IPS DF 4.7 (cell line): ENCODE measurements at regions not wholly inside any gene's neighbourhood (a gene's known extent, or its start where the extent isn't known, plus 50 kb on each side); places are given as distances from the start of the nearest gene placed in this dataset.
"Not testable (repeated sequence)": the region's sequence is repeated elsewhere in the genome, so short reads cannot be mapped to it uniquely, and the experiment has no call there.

Experiments
- DNase-seq: peaks from one replicate; pipeline ENCODE4 v3.0.0-alpha.2; 2013; ENCODE audit warnings: low spot score; ENCODE audit errors: extremely low read depth

DNA sequence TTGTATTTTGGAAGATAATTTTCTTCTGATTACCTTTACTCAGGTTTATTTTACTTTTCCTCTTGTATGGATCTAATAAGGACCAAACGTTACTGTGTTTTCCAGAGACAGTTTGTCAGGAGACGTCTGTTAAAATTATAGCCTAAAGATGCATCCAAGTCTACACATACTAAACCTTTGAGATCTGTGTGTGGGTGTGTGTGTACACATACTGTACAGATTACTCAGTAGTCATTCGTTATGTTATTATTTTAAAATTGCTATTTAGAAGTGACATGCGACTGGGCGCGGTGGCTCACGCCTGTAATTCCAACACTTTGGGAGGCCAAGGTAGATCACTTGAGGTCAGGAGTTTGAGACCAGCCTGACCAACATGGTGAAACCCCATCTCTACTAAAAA lies 51.6 kb upstream of the CNTLN start:
- no peak for DNase-seq

DNA sequence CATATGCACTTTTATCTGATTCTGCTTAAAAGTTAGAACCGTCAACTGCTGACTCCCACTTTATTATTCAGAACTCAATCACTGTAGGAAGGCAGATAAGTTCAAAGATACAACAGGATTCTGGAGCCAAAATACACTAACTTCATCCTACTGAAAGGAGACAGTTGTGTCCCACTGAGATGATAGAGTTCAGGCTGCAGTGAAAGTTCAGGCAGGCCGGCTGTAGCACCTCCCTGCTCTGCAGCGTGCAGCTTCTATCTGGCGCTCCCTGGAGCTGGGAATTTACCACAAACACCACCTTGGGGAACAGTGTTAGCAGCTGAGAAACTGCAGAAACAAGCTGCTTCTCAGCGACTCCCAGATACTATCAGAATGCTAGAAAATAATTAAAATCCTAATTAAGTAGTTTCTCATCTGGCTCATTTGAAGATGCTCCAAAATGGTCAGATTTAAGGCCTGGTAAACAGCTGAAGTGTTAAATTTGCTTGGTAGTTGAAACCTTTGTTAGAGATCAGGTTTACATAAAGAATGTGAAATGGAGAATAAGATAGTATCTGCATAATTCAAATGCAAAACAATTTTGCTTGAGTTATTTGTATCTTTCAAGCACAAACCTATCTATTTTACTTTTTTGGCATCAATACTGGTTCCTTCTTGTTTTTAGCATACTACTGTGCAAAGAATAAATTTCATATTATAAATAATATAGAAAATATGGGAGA lies 52.3 kb upstream of the CNTLN start:
- peak; percentile 11 for DNase-seq

DNA sequence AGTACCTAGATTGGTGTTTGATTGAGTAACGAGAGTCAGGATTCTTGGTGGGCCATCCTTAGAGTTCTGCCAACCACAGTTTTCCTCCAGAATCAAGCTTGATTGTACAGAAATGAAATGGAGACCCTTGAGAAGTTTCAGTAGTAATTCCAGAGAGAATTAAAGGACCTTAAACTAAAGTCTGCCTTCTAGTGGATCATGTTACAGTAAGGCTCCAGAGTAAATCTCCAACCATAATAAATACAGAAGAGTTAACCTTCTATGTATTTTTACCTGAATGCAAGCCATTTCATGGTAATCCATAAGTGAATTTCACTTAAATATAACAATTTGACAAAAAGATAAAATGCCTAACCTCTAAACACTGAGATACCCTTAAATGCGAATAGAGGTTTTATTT lies 53.0 kb upstream of the CNTLN start:
- DNase-seq: no peak

DNA sequence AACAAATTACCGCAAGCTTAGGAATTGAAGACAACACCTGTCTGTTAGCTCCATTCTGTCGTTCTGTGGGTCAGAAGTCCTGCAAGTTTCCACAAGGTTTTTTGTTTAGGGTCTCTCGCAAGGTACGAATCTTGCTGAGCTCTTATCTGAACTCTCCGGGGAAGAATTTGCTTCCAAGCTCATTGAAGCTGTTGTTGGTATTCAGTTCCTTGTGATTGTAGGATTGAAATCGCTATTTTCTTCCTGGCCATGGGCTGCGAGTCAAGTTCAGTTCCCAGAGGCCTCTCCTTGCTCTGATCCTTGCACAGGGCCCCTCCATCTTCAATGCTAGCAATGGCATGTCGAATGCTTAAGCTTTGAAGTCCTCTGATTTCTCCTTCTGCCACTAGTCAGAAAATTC lies 53.5 kb upstream of the CNTLN start:
- no peak for DNase-seq

DNA sequence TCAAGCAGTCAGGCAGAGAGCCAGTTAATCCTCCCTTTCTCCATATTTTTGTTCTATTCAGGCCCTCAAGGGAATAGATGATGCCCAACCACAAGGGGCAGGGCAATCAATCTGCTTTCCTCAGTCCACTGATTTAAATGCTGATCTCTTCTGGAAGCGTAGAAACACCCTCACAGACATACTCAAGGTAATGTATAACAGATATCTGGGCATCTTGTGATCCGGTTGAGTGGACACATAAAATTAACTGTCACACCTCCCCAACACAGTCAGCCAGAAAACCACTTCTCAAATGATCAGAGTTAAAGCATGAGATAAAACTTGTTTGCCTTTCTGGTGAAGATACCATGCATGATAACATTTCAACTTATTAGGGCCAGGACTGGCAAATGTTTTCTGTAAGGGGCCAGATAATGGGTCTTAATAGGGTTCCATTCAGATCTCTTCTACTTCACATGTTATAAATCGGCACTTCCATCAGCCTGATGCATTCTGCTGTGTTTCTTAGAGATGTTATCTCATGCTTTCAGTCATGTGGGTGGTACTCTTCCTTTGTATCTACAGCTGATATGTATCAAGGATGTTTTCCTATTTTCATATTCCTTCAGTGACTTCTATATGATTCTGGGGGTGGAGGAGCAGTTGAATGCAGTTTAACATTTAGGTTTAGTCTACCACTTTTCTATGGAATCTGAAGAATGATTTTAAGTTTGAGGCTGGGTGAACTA lies 58.9 kb upstream of the CNTLN start:
- no peak for DNase-seq

DNA sequence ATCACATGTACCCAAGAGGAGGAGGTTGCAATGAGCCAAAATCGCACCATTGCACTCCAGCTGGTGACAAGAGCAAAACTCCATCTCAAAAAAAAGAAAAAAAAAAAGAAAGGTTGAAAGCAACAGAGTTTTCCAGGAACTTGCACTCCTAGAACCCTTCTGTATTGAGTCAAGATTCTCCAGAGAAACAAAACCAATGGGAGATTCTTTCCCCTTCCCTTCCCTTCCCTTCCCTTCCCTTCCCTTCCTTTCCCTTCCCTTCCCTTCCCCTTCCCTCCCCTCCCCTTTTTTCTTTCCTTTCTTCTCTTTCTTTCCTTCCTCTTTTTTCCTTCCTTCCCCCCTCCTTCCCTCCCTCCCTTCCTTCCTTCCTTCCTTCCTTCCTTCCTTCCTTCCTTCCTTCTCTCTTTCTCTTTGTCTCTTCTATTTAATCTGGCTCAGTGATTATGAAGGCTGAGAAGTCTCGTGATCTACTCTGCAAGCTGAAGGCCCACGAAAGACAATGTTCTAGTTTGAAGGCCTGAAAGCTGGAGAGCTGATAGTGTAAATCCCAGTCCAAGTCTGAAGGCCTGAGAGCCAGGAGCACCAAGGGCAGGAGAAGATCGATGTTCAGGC lies 59.6 kb upstream of the CNTLN start:
- no peak for DNase-seq

DNA sequence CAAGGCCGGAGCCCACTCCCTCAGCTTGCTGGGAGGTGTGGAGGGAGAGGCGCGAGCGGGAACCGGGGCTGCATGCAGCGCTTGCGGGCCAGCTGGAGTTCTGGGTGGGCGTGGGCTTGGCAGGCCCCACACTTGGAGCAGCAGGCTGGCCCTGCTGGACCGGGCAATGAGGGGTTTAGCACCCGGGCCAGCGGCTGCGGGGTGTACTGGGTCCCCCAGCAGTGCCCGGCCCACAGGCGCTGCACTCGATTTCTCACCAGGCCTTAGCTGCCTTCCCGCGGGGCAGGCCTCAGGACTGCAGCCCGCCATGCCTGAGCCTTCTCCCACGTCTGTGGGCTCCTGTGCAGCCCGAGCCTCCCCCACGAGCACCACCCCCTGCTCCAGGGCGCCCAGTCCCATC lies 62.3 kb upstream of the CNTLN start:
- not testable (repeated sequence) for DNase-seq

DNA sequence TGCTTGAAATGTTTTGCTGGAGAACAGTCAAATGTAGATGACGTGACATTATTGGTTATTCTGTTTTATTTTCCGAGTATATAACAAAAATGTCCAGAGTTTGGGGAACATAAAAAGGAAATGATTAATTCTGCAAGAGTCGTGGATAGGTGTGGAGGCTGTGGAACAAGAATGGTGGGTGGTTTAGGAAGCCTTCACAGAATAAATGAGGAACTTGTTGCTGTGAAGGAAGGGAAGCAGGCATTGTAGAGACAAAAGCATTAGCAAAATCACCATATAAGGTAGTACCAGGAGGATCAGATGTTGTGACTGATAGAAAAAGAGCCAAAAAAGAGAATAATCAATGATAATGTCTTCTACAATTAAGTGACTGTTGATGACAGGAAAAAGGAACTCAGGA lies 66.2 kb upstream of the CNTLN start:
- DNase-seq: no peak

DNA sequence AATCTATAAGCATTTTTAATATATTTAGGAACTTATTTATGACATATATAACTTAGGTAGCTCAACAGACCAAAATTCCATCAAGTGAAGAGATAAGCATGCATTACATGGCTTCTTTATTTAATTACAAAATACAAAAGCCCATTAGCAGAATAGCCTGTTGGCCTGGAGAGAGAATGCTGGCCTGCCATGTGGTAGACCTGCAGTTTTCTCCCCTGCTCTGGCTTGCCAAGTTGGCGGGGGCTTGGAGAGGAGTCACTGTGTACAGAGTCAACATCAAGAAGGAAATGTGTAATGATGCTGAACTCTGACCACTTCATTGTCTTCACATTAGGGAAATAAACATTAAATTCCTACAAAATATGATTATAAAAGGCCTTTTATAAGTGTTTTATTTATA lies 69.8 kb upstream of the CNTLN start:
- no peak for DNase-seq

DNA sequence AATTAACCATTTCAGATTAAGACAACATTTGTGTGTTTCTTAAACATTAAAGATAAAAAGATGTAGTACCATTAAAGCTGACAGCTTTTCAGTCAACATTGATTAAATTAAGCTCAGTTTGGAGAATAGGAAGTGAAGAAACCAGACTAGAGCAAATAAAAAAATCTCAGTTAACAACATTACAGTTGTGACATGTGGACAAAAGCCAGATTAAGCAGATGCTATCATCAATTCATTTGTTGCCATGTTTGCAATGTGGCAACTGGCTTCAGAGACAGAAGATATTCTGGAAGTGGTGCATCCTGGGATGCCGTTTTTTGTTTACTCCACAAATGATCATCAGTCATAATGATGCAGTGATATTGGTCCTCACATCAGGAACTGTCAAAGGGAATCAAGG lies 70.3 kb upstream of the CNTLN start:
- no peak for DNase-seq

DNA sequence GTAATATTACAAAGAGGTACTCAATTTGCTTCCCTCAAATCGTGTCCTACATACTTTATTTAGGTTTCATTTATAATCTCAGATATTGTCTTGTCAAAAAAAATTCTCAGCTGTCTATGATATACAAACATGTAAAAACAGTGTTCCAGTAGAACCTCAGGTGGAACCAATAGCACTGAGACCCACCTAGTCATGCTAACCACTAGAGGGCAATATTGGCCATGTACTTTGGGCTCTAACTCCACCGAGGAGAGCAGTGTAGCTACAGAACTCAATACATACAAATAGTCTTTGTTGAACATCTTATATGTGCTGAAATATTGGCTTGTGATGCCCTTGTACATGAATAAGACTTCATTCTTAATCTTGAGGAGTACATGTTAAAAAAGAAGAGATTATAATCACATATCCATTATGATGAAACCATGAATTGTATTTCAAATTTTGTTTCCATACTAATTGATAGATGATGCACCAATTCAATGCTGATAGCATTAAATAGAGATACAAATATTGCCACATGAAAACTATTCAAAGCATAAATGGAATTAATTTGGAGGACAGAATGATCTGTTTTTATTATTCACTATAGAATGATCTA lies 71.2 kb upstream of the CNTLN start:
- peak; percentile 19 for DNase-seq

DNA sequence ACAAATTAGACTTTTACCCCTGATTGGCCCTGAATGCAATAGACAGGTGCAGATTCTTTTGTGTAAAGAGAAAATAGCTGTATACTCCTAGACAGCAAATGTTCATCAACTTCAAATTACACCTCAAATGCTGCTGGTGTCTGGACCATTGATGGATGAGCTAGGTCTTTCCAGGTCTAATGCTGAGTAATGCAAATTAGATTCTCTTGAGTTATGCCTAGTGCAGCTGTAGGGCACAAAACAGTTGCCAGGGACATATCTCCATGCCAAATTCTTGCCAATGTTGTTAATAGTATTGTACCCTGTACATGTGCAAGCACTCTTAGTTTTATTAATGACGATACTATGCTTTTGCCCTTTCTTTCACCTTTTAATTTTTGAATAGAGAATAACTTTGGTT lies 72.3 kb upstream of the CNTLN start:
- no peak for DNase-seq

DNA sequence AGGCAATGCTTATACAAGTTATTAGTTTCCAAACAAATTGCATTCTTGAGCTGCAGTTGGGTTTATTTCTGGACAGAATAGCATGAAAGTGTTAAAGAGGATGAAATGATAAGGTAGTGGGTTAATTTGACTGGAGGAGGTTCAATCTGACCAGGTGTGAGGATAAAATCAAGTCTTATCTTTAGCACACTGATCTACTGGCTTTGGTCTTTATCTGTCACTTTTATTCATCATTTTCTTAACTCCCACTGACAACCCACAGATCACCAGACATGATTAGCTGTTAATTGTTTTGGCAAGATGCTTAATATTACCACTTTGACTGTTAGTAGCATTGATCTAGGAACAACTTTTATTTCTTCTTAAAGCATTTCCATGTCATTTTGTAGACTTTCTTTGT lies 74.4 kb upstream of the CNTLN start:
- no peak for DNase-seq

DNA sequence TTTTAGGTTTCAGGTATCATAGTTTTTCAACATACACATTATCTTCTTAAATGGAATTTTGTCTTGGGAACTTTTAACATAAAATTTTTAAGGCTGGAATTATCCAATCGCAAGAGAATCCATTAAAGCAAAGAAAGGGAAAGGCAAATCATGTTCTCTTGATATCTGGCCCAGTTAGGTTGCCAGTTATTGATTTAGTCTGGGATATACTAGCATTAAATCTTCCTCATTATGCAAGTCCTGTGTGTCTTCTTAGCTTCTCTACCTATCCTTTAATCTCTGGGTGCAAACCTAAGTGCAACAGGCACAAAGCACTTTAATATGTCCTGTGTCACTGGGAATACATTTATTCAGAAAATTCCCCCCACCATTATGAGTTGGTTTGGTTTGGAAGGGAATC lies 75.4 kb upstream of the CNTLN start:
- no peak for DNase-seq

DNA sequence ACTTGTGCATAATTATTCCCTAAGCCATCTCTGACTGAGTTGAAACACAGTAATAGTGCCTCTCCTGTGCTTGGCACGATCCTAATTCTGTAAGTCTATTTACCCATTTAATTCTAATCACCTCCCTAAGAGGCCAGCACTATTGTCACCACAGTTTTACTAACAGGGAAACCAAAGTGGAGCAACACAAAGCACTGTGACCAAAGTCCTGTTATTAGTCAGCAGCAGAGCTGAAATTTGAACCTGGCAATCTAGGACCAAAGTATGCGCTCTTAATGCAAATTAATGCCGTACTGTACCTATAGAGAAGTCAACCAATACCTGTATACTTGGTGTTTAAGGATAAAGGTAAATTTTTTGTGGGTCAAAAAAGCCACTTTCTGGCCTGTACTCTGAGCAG lies 77.1 kb upstream of the CNTLN start:
- no peak for DNase-seq

DNA sequence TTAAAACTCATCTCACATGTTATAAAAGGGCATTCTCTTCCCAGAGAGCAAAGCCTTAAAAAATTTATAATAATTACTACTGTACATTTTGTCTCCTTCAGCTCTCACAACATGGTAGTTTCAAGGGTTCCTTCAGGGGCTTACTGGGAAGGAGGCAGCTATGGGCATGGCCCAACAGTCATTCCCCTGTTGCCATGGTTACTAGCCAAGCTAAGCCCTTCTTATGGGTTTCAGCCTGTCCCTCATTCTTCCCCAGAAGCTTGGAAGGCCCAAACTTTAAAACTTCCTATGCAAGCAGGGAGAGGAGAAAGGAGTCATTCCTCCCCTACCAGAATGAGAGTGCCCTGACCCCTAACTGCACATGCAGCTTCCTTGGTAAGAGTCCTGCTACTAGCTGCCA lies 82.2 kb upstream of the CNTLN start:
- DNase-seq: no peak

DNA sequence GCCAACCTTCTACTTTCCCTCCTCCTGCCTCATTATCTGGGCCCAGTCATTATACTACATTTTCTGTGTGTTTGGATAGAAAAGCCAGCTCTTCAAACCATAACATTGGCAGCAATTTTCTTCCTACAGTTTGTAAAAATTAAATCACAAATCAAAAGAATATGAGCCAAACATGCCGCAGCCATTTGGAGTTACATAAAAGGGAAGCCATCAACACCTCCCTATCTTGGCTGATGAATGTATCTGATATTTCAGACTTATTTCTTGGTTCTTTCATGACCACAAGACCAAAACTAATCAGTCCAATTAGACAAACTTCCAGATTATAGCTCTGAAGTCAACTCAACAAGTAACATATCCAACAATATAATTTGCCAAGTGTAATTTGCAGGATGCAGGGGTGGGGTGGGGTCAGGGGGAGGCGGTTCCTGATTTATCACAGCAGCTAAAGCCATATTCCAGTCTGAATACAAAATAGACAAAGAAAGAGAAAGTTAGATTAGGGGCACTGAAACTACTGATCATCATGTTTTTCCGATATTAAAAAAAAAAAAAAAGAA lies 89.4 kb upstream of the CNTLN start:
- no peak for DNase-seq

DNA sequence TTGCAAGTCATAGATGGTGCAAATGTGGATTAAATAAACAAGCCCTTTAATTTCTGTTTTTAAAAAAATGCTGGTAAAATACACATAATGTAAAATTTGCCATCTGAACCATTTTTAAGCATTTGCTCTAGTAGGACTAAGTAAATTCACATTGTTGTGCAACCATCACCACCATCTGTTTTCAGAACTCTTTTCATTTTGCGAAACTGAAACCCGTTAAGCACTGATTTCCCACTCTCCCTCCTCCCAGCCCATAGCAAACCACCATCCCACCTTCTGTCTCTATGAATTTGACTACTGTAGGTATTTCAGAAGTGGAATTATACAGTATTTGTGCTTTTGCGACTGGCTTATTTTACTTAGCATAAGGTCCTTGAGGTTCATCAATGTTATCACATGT lies 103.3 kb upstream of the CNTLN start:
- DNase-seq: no peak

DNA sequence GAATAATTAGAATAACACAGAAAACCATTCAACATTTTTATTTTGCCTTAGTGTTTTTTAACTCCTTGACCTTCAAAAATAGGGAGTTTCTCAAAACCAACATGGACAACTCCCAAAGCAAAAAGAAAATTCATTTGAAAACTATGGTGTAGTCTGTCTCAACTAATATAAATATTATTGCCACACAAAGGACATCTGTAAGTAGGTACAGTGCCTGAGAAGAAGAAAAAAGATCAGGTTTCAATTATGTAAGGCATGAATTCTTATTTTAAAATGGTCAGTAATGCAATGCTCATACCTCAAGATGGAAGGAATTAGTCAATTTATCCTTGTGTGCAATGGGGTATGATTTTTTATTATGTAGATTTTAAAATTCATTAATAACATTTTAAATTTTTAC lies 109.6 kb upstream of the CNTLN start:
- DNase-seq: no peak

DNA sequence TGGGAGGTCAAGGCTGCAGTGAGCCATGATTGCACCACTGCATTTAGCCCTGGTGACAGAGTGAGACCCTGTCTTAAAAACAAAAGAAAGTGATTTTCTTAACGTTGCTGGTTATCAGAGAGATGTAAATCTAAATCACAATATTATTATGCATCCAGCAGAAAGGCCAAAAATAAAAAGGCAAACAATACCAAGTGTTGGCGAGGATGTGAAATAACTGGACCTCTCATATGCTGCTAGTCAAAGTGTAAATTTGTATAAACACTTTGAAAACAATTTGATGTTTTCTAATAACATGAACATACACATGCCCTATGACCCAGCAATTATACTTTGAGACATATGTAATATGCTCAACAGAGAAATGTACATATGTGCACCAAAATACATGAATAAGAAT lies 110.7 kb upstream of the CNTLN start:
- no peak for DNase-seq

DNA sequence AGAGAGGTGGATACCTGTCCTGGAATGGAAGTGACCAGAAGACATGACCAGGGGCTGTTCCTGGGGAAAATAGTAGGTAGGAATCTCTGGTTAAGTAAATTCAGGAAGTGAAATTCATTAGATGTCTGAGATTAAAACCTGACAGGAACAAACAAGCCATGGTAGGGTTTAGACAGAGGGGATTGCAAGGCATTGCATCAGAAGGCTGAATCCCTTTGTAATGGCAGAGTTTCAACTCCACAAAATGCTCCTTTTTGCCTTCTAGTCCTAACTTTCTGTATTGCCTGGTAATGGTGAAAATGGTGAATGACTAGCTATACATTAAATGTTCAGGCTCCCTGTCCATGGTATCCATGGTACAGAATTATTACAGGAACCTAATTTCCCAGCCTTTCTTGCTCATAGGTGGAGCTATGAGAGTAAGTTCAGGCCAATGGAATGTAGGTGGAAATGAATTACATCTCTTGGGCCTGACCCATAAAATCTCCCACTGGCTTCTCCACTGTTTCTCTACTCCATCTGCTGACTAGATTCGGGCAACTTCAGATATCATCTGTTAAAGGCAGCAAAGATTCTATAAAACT lies 113.4 kb upstream of the CNTLN start:
- DNase-seq: no peak

DNA sequence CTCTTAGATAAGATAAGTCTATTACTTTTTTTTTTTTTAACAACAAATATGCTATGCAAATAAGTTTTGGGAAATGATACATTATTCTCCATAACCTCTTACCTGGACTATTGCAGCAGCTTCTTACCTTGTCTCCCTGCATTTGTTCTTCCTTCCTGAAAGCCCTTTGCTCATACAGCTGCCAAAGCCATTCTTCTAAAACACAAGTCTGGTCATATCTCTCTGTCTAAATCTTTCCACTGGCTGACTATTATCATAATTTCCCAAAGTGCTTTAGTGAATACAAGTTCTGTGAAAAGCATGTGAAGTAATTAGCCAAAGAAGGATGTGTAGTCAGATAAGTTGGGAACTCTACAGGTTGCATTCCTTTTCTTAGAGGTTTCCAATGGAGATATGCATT lies 115.4 kb upstream of the CNTLN start:
- DNase-seq: no peak
